GM12878 (cell line): ENCODE measurements at regions not wholly inside any gene's neighbourhood (a gene's known extent, or its start where the extent isn't known, plus 50 kb on each side); places are given as distances from the start of the nearest gene placed in this dataset.
"Not testable (repeated sequence)": the region's sequence is repeated elsewhere in the genome, so short reads cannot be mapped to it uniquely, and the experiment has no call there.

Experiments used
- ATAC-seq: fragments of 200-7000 bp; cut with Tn5 transposase; 3 replicates; pipeline ENCODE4 v1.9.1; 2020; ENCODE audit warnings: mild to moderate bottlenecking, moderate library complexity
- BruUV-seq: library from RNA; stranded (reverse); fragments of 400-500 nt; replicated peaks from 2 replicates; lab custom pipeline; 2021; lab: Mats Ljungman, UMichigan
- CTCF ChIA-PET: fragments of 300-600 bp; sonication (Branson Sonifier 250); formaldehyde crosslinking; extraction: SDS; loops from one replicate; lab custom pipeline; 2021; ENCODE audit warnings: inconsistent platforms; lab: Yijun Ruan, JAX
- POLR2A ChIA-PET: fragments of 350-600 bp; formaldehyde crosslinking; extraction: SDS; loops from one replicate; lab custom pipeline; 2021; ENCODE audit warnings: inconsistent platforms; lab: Charles Lee
- RAD21 ChIA-PET: fragments of 300-600 bp; sonication (Branson Sonifier 250); formaldehyde crosslinking; loops from one replicate; lab custom pipeline; 2023; ENCODE audit warnings: antibody characterized with exemption; ENCODE audit not compliant: unreplicated experiment; lab: Charles Lee
- SMC1A ChIA-PET: fragments of 300-600 bp; sonication (Branson Sonifier 250); formaldehyde crosslinking; loops from one replicate; lab custom pipeline; 2023; ENCODE audit not compliant: unreplicated experiment, uncharacterized antibody; lab: Charles Lee
- DNase-seq: peaks from one replicate; pipeline ENCODE4 v3.0.0-alpha.2; 2011; ENCODE audit warnings: low read depth, low spot score
- FAIRE-seq: peaks from 3 replicates; lab custom pipeline; 2011; peaks lifted over from hg19 to GRCh38; lab: Jason Lieb, UNC
- H2AFZ ChIP-seq: 2 replicates; pipeline ENCODE4 v1.6.0; 2011; ENCODE audit warnings: low read depth, low read length, control low read depth; ENCODE audit not compliant: control insufficient read depth
- H3K27ac ChIP-seq: 2 replicates; pipeline ENCODE4 v1.5.1; 2011; ENCODE audit warnings: control low read depth; ENCODE audit not compliant: control insufficient read depth, insufficient read depth
- H3K27me3 ChIP-seq, 2 experiments: replicated peaks in 1 of 2; 2 replicates each; pipeline versions ENCODE4 v1.6.0 to v1.6.1; 2011; ENCODE audit warnings: low read length in 1 of 2; ENCODE audit not compliant: control insufficient read depth in 2 of 2, insufficient read depth in 2 of 2
- H3K36me3 ChIP-seq, 2 experiments: 2 replicates each; pipeline ENCODE4 v1.5.1; 2011; ENCODE audit warnings: low read length in 1 of 2; ENCODE audit not compliant: control insufficient read depth in 2 of 2, insufficient read depth in 2 of 2
- H3K4me1 ChIP-seq: 2 replicates; pipeline ENCODE4 v1.6.1; 2011; ENCODE audit warnings: mild to moderate bottlenecking, low read length, moderate library complexity, mixed read lengths; ENCODE audit not compliant: control insufficient read depth, insufficient read depth
- H3K4me2 ChIP-seq: 2 replicates; pipeline ENCODE4 v1.6.0; 2011; ENCODE audit warnings: control low read depth; ENCODE audit not compliant: control insufficient read depth, insufficient read depth
- H3K4me3 ChIP-seq: fragments of 200-600 bp; sonication (generic); 2 replicates; pipeline ENCODE4 v1.5.1; 2016
- H3K79me2 ChIP-seq: 2 replicates; pipeline ENCODE4 v1.6.0; 2011; ENCODE audit warnings: low read length; ENCODE audit not compliant: control insufficient read depth, insufficient read depth
- H3K9ac ChIP-seq: 2 replicates; pipeline ENCODE4 v1.8.0; 2011; ENCODE audit warnings: low read length, control low read depth, mixed read lengths; ENCODE audit not compliant: control insufficient read depth, insufficient read depth
- H3K9me3 ChIP-seq: replicated peaks from 3 replicates; pipeline ENCODE4 v1.5.1; 2011; ENCODE audit warnings: mild to moderate bottlenecking, low read length; ENCODE audit not compliant: control insufficient read depth, insufficient read depth
- H4K20me1 ChIP-seq: 2 replicates; pipeline ENCODE4 v1.6.0; 2011; ENCODE audit not compliant: control insufficient read depth, insufficient read depth
- ATF7 ChIP-seq: fragments of 450-650 bp; IDR thresholded peaks from 2 replicates; pipeline ENCODE4 v1.6.1; 2016; ENCODE audit warnings: low read depth, mild to moderate bottlenecking
- BRCA1 ChIP-seq: IDR thresholded peaks from 2 replicates; pipeline ENCODE4 v1.6.1; 2011; ENCODE audit warnings: low read depth, low read length, improper control_type of control experiment
- CEBPB ChIP-seq, 2 experiments: fragments of 150-350 bp in 1 of 2; IDR thresholded peaks; 2 replicates each; pipeline ENCODE4 v1.6.1; 2012 to 2014; ENCODE audit warnings: low read depth in 2 of 2, low read length in 2 of 2, borderline replicate concordance in 1 of 2, inconsistent platforms in 1 of 2
- CREM ChIP-seq: IDR thresholded peaks from 2 replicates; pipeline ENCODE4 v1.6.1; 2014; ENCODE audit warnings: antibody characterized with exemption, low read depth
- DPF2 ChIP-seq: fragments of 450-650 bp; IDR thresholded peaks from 2 replicates; pipeline ENCODE4 v1.6.1; 2017; ENCODE audit warnings: mild to moderate bottlenecking
- IKZF2 ChIP-seq, 2 experiments: fragments of 450-650 bp; IDR thresholded peaks; 2 replicates each; pipeline ENCODE4 v1.6.1; 2017; ENCODE audit warnings: mild to moderate bottlenecking in 2 of 2, moderate library complexity in 2 of 2
- NR2C2 ChIP-seq: IDR thresholded peaks from 2 replicates; pipeline ENCODE4 v1.6.1; 2011; ENCODE audit warnings: borderline replicate concordance, low read depth; ENCODE audit not compliant: control insufficient read depth, insufficient read length
- RBBP5 ChIP-seq: fragments of 200-600 bp; sonication (generic); conservative IDR thresholded peaks from 2 replicates; pipeline ENCODE4 v1.6.1; 2016
- SIN3A ChIP-seq: IDR thresholded peaks from 2 replicates; pipeline ENCODE4 v1.6.1; 2012; ENCODE audit warnings: low read depth, low read length, improper control_type of control experiment
- TAF1 ChIP-seq: IDR thresholded peaks from 2 replicates; pipeline ENCODE4 v1.6.1; 2011; ENCODE audit warnings: mild to moderate bottlenecking, low read depth, low read length, borderline replicate concordance
- ZNF207 ChIP-seq: fragments of 450-650 bp; IDR thresholded peaks from 2 replicates; pipeline ENCODE4 v1.6.1; 2014; ENCODE audit warnings: antibody characterized with exemption, mild to moderate bottlenecking, borderline replicate concordance
- WGBS: methylation state at CpG from one replicate; pipeline ENCODE4 v1.1.6; 2016; ENCODE audit warnings: low lambda C conversion rate; ENCODE audit not compliant: insufficient replicate concordance, insufficient coverage; ENCODE audit errors: missing lambda C conversion rate; 5-methylcytosine and 5-hydroxymethylcytosine counted together
- in situ Hi-C: fragments of 300-500 bp; cut with MboI; formaldehyde crosslinking; loops from 9 replicates; pipeline ENCODE4 v1.14.3; 2018; ENCODE audit warnings: mixed read lengths
- intact Hi-C: fragments of 100-400 bp; cut with micrococcal nuclease; formaldehyde crosslinking; loops from one replicate; pipeline ENCODE4 v1.14.2; 2022; ENCODE audit not compliant: unreplicated experiment
- TF ChIP-seq, protein P1 (sequence below): fragments of 450-650 bp; IDR thresholded peaks from 2 replicates; pipeline ENCODE4 v1.6.1; 2017; ENCODE audit warnings: mild to moderate bottlenecking, low read depth, inconsistent platforms; ENCODE audit not compliant: poor library complexity, severe bottlenecking

DNA sequence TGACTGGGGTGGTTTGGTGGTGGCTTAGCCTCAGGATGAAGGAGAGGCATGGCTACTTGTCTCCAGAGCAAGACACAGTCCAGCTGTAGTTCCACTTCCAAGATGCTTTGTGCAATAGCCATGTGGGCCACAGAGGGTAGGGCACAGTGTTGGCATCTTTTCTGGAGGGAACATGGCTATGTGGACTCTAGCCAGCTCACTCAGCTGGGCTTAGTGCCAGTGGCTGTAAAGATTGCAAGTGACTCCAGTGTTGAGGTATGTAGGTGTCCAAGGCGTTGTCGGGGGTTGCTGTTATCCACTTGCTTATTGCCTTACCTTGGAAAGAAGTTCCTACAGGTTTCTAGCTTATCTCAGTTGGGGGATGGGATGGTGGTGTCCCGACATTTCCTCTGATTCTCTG lies 233.4 kb downstream of the CD109 start:
- H3K9ac ChIP-seq: no peak overlapping the region
- no peak for ATAC-seq
- no peaks in the 10 kb centered on the region for H4K20me1 ChIP-seq
- H3K79me2 ChIP-seq: no peaks in the 10 kb centered on the region
- H3K4me2 ChIP-seq: no peak overlapping the region
- 10% methylated on average over 3 of the region's 3 CpGs for WGBS
- FAIRE-seq: no peak
- no TSS peak for BruUV-seq
- in situ Hi-C loops: no loop called here
- H2AFZ ChIP-seq: no peak overlapping the region
- intact Hi-C loops: no loop called here
- H3K36me3 ChIP-seq: no peaks in the 10 kb centered on the region
- no peaks in the 10 kb centered on the region for H3K27me3 ChIP-seq
- TF ChIP-seq ZNF207 (no peak), CEBPB (IDR thresholded peaks at IDR 0.05; ENCODE audit: borderline replicate concordance in 1 of 2, low read depth in 2 of 2, low read length in 2 of 2) (no peak), BRCA1 (no peak), DPF2 (no peak), CREM (no peak)
- ChIA-PET POLR2A (no interaction called here), RAD21 (no interaction called here), CTCF (no interaction called here), SMC1A (no interaction called here)
- DNase-seq: no peak
- H3K4me1 ChIP-seq: no peaks in the 10 kb centered on the region
- H3K4me3 ChIP-seq: no peak overlapping the region
- H3K9me3 ChIP-seq: no peaks in the 10 kb centered on the region
- no peak overlapping the region for H3K27ac ChIP-seq

DNA sequence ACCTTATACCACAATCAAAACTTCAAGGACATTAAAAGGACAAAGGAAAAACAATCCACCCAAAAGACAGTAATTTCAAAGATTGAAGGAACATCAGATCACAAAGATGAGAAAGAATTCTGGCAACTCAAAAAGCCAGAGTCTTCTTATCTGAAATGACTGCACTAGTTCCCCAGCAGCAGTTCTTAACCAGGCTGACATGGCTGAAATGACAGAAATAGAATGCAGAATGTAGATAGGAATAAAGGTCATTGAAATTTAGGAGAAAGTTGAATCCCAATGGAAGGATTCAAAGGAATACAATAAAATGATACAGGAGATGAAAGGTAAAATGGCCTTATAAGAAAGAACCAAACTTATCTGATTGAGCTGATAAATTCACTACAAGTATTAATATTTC lies 231.4 kb downstream of the CD109 start:
- H3K9ac ChIP-seq: no peak overlapping the region
- ChIA-PET SMC1A (no interaction called here), CTCF (no interaction called here), POLR2A (no interaction called here), RAD21 (no interaction called here)
- H3K4me1 ChIP-seq: no peaks in the 10 kb centered on the region
- in situ Hi-C loops: no loop called here
- H3K4me2 ChIP-seq: no peak overlapping the region
- no peak overlapping the region for H3K4me3 ChIP-seq
- H4K20me1 ChIP-seq: no peaks in the 10 kb centered on the region
- H2AFZ ChIP-seq: no peak overlapping the region
- ATAC-seq (no peak), FAIRE-seq (no peak), DNase-seq (no peak)
- intact Hi-C loops: no loop called here
- H3K27ac ChIP-seq: no peak overlapping the region
- TF ChIP-seq SIN3A (no peak), ATF7 (no peak), IKZF2 (IDR thresholded peaks at IDR 0.05) (no peak), TAF1 (no peak), RBBP5 (no peak), CEBPB (IDR thresholded peaks at IDR 0.05; ENCODE audit: borderline replicate concordance in 1 of 2, low read depth in 2 of 2, low read length in 2 of 2) (no peak), NR2C2 (no peak)
- TF ChIP-seq, protein P1, sequence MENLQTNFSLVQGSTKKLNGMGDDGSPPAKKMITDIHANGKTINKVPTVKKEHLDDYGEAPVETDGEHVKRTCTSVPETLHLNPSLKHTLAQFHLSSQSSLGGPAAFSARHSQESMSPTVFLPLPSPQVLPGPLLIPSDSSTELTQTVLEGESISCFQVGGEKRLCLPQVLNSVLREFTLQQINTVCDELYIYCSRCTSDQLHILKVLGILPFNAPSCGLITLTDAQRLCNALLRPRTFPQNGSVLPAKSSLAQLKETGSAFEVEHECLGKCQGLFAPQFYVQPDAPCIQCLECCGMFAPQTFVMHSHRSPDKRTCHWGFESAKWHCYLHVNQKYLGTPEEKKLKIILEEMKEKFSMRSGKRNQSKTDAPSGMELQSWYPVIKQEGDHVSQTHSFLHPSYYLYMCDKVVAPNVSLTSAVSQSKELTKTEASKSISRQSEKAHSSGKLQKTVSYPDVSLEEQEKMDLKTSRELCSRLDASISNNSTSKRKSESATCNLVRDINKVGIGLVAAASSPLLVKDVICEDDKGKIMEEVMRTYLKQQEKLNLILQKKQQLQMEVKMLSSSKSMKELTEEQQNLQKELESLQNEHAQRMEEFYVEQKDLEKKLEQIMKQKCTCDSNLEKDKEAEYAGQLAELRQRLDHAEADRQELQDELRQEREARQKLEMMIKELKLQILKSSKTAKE: no peak
- BruUV-seq: no TSS peak
- no peaks in the 10 kb centered on the region for H3K9me3 ChIP-seq
- H3K36me3 ChIP-seq: no peaks in the 10 kb centered on the region
- H3K27me3 ChIP-seq: no peaks in the 10 kb centered on the region
- no peaks in the 10 kb centered on the region for H3K79me2 ChIP-seq

DNA sequence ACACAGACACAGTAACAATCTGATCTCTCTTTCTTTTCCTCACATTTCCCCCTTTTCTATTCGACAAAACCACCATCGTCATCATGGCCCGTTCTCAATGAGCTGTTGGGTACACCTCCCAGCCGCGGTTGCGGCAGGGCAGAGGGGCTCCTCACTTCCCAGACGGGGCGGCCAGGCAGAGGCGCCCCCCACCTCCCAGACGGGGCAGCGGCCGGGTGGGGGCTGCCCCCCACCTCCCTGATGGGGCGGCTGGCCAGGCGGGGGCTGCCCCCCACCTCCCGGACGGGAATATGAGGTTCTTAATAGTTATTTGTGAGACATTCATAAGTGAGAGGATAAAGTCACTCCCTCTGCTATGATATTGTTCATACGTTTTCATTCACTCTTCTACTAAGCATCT lies 229.7 kb downstream of the CD109 start:
- in situ Hi-C loops, DNase-seq, intact Hi-C loops, H3K27ac ChIP-seq, H3K9ac ChIP-seq, H3K9me3 ChIP-seq, FAIRE-seq, SMC1A ChIA-PET, CTCF ChIA-PET, H3K79me2 ChIP-seq, RAD21 ChIA-PET, BruUV-seq, H2AFZ ChIP-seq, H3K4me1 ChIP-seq, ATAC-seq, H3K27me3 ChIP-seq, POLR2A ChIA-PET, H3K36me3 ChIP-seq, H3K4me2 ChIP-seq, H4K20me1 ChIP-seq, H3K4me3 ChIP-seq: not testable (repeated sequence)
- 48% methylated on average over 17 of the region's 17 CpGs for WGBS
